PC-9 (cell line): ENCODE measurements at regions not wholly inside any gene's neighbourhood (a gene's known extent, or its start where the extent isn't known, plus 50 kb on each side); places are given as distances from the start of the nearest gene placed in this dataset.

Source experiments
- EZH2 ChIP-seq: fragments of 200-600 bp; sonication (generic); IDR thresholded peaks from 2 replicates; pipeline ENCODE4 v1.8.0; 2017; ENCODE audit warnings: antibody characterized with exemption, low read depth
- TF ChIP-seq, protein P1 (sequence below): fragments of 200-600 bp; sonication (generic); conservative IDR thresholded peaks from 2 replicates; pipeline ENCODE4 v1.6.1; 2017; ENCODE audit warnings: mixed run types, antibody characterized with exemption, mild to moderate bottlenecking, moderate library complexity

DNA sequence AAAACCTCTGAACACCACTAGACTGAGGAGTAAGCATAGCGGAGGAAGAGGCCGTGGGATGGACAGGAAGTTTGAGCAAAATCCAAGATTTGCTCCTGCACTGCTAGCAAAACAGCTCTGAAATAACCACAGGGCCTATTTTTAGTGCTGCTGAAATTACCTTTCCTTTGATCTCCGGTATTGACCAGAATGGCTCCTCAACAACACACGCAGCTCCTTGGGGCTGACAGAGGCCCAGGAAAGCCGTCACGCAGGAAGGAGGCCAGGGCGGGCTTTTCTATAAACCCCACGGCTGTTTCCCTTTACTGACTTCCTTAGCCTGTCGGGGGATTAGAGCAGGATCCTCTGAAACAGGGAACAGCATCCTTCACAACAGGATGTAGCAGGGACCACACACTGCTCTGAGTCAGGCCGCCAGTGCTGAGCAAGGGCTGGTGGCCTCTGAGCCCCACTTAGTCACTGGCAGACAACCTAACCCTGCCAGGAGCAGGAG is 80.8 kb upstream of the LCLAT1 start:
- TF ChIP-seq, protein P1, sequence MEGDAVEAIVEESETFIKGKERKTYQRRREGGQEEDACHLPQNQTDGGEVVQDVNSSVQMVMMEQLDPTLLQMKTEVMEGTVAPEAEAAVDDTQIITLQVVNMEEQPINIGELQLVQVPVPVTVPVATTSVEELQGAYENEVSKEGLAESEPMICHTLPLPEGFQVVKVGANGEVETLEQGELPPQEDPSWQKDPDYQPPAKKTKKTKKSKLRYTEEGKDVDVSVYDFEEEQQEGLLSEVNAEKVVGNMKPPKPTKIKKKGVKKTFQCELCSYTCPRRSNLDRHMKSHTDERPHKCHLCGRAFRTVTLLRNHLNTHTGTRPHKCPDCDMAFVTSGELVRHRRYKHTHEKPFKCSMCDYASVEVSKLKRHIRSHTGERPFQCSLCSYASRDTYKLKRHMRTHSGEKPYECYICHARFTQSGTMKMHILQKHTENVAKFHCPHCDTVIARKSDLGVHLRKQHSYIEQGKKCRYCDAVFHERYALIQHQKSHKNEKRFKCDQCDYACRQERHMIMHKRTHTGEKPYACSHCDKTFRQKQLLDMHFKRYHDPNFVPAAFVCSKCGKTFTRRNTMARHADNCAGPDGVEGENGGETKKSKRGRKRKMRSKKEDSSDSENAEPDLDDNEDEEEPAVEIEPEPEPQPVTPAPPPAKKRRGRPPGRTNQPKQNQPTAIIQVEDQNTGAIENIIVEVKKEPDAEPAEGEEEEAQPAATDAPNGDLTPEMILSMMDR = no peak
- no peak for TF ChIP-seq EZH2
